HAP-1 (cell line): ENCODE measurements at regions not wholly inside any gene's neighbourhood (a gene's known extent, or its start where the extent isn't known, plus 50 kb on each side); places are given as distances from the start of the nearest gene placed in this dataset.

Experiments
- DNase-seq, 2 experiments: peaks; one replicate each; pipeline ENCODE4 v3.0.0-alpha.2; 2016 to 2020; ENCODE audit warnings: low spot score in 2 of 2
- H3K27me3 ChIP-seq: fragments of 250-450 bp; sonication (Bioruptor Pico); 2 replicates; pipeline ENCODE4 v1.5.1; 2020; ENCODE audit warnings: low read depth, mild to moderate bottlenecking, moderate library complexity
- H3K36me3 ChIP-seq: fragments of 250-450 bp; sonication (Bioruptor Pico); replicated peaks from 2 replicates; pipeline ENCODE4 v1.5.1; 2020; ENCODE audit warnings: mild to moderate bottlenecking
- H3K4me1 ChIP-seq: fragments of 250-450 bp; sonication (Bioruptor Pico); 2 replicates; pipeline ENCODE4 v1.5.1; 2020; ENCODE audit warnings: mild to moderate bottlenecking
- H3K4me3 ChIP-seq: fragments of 250-450 bp; sonication (Bioruptor Pico); 2 replicates; pipeline ENCODE4 v1.5.1; 2020; ENCODE audit warnings: mild to moderate bottlenecking, moderate library complexity
- H3K9me3 ChIP-seq: fragments of 250-450 bp; sonication (Bioruptor Pico); 2 replicates; pipeline ENCODE4 v1.5.1; 2020; ENCODE audit warnings: mild to moderate bottlenecking, moderate library complexity
- in situ Hi-C: fragments of 300-500 bp; cut with MboI; formaldehyde crosslinking; loops from 3 replicates; pipeline ENCODE4 v1.14.3; 2020; ENCODE audit warnings: low sequenced_read_pairs, inconsistent platforms, mixed read lengths

GRCh38 chr9:88672874-88673689 is 138.1 kb downstream of the NXNL2 start:
- Histone ChIP-seq H3K4me1 (no peaks in the 10 kb centered on the region), H3K9me3 (no peaks in the 10 kb centered on the region), H3K4me3 (no peak overlapping the region), H3K27me3 (no peaks in the 10 kb centered on the region), H3K36me3 (no peaks in the 10 kb centered on the region)
- no peak for DNase-seq
- in situ Hi-C loops = no loop called here

GRCh38 chr9:88673886-88674285 is 138.9 kb downstream of the NXNL2 start:
- no peaks in the 10 kb centered on the region for H3K9me3 ChIP-seq
- no peak overlapping the region for H3K4me3 ChIP-seq
- no peaks in the 10 kb centered on the region for H3K4me1 ChIP-seq
- H3K27me3 ChIP-seq = no peaks in the 10 kb centered on the region
- no peaks in the 10 kb centered on the region for H3K36me3 ChIP-seq
- in situ Hi-C loops = no loop called here
- DNase-seq = no peak

- H3K36me3 ChIP-seq = no peaks in the 10 kb centered on the region
- no peaks in the 10 kb centered on the region for H3K27me3 ChIP-seq
- H3K9me3 ChIP-seq = no peaks in the 10 kb centered on the region
- H3K4me1 ChIP-seq = no peaks in the 10 kb centered on the region
- no peak for DNase-seq
- no peak overlapping the region for H3K4me3 ChIP-seq
- in situ Hi-C loops = no loop called here
Measured at GRCh38 chr9:88676644-88677043, 141.7 kb downstream of the NXNL2 start.

- in situ Hi-C loops = no loop called here
- Histone ChIP-seq H3K9me3 (no peaks in the 10 kb centered on the region), H3K36me3 (no peaks in the 10 kb centered on the region), H3K4me1 (no peaks in the 10 kb centered on the region), H3K27me3 (no peaks in the 10 kb centered on the region), H3K4me3 (no peak overlapping the region)
- no peak for DNase-seq
Measured at GRCh38 chr9:88678008-88678407, 143.0 kb downstream of the NXNL2 start.

GRCh38 chr9:88678431-88678830 is 143.5 kb downstream of the NXNL2 start:
- H3K36me3 ChIP-seq = no peaks in the 10 kb centered on the region
- H3K9me3 ChIP-seq = no peaks in the 10 kb centered on the region
- H3K27me3 ChIP-seq = no peaks in the 10 kb centered on the region
- H3K4me1 ChIP-seq = no peaks in the 10 kb centered on the region
- DNase-seq = no peak
- no peak overlapping the region for H3K4me3 ChIP-seq
- in situ Hi-C loops = no loop called here

- Histone ChIP-seq H3K4me3 (no peak overlapping the region), H3K27me3 (no peaks in the 10 kb centered on the region), H3K36me3 (no peaks in the 10 kb centered on the region), H3K4me1 (no peaks in the 10 kb centered on the region), H3K9me3 (no peaks in the 10 kb centered on the region)
- DNase-seq = no peak
- in situ Hi-C loops = no loop called here
Measured at GRCh38 chr9:88680041-88680440, 145.1 kb downstream of the NXNL2 start.

- Histone ChIP-seq H3K36me3 (no peaks in the 10 kb centered on the region), H3K27me3 (no peaks in the 10 kb centered on the region), H3K4me1 (no peaks in the 10 kb centered on the region), H3K9me3 (no peaks in the 10 kb centered on the region), H3K4me3 (no peak overlapping the region)
- no peak for DNase-seq
- in situ Hi-C loops = no loop called here
Measured at GRCh38 chr9:88680505-88681160, 145.7 kb downstream of the NXNL2 start.

- in situ Hi-C loops = no loop called here
- no peak overlapping the region for H3K4me3 ChIP-seq
- no peaks in the 10 kb centered on the region for H3K4me1 ChIP-seq
- H3K36me3 ChIP-seq = no peaks in the 10 kb centered on the region
- H3K9me3 ChIP-seq = no peaks in the 10 kb centered on the region
- no peak for DNase-seq
- no peaks in the 10 kb centered on the region for H3K27me3 ChIP-seq
Measured at GRCh38 chr9:88681434-88681833, 146.5 kb downstream of the NXNL2 start.

GRCh38 chr9:88682431-88682831 is 147.5 kb downstream of the NXNL2 start:
- in situ Hi-C loops = no loop called here
- Histone ChIP-seq H3K4me3 (no peak overlapping the region), H3K4me1 (no peaks in the 10 kb centered on the region), H3K36me3 (no peaks in the 10 kb centered on the region), H3K27me3 (no peaks in the 10 kb centered on the region), H3K9me3 (no peaks in the 10 kb centered on the region)
- no peak for DNase-seq

GRCh38 chr9:88684046-88684445 is 149.1 kb downstream of the NXNL2 start:
- H3K4me3 ChIP-seq = no peak overlapping the region
- H3K27me3 ChIP-seq = no peaks in the 10 kb centered on the region
- no peaks in the 10 kb centered on the region for H3K4me1 ChIP-seq
- no peak for DNase-seq
- H3K36me3 ChIP-seq = no peaks in the 10 kb centered on the region
- H3K9me3 ChIP-seq = no peaks in the 10 kb centered on the region
- in situ Hi-C loops = no loop called here

- no peaks in the 10 kb centered on the region for H3K4me1 ChIP-seq
Measured at GRCh38 chr9:88684845-88685244, 149.9 kb downstream of the NXNL2 start.

GRCh38 chr9:88685966-88686365 is 151.0 kb downstream of the NXNL2 start:
- no peaks in the 10 kb centered on the region for H3K9me3 ChIP-seq

More at GRCh38 chr9:88684845-88685244, 149.9 kb downstream of the NXNL2 start:
- in situ Hi-C loops = no loop called here
- DNase-seq = no peak
- Histone ChIP-seq H3K36me3 (no peaks in the 10 kb centered on the region), H3K9me3 (no peaks in the 10 kb centered on the region), H3K4me3 (no peak overlapping the region), H3K27me3 (no peaks in the 10 kb centered on the region)

GRCh38 chr9:88689509-88690298 is 154.7 kb downstream of the NXNL2 start:
- Histone ChIP-seq H3K9me3 (no peaks in the 10 kb centered on the region), H3K36me3 (no peaks in the 10 kb centered on the region), H3K4me3 (no peak overlapping the region), H3K4me1 (no peaks in the 10 kb centered on the region), H3K27me3 (no peaks in the 10 kb centered on the region)
- in situ Hi-C loops = no loop called here
- no peak for DNase-seq

More at GRCh38 chr9:88685966-88686365, 151.0 kb downstream of the NXNL2 start:
- Histone ChIP-seq H3K4me3 (no peak overlapping the region), H3K36me3 (no peaks in the 10 kb centered on the region), H3K27me3 (no peaks in the 10 kb centered on the region), H3K4me1 (no peaks in the 10 kb centered on the region)
- in situ Hi-C loops = no loop called here
- no peak for DNase-seq

GRCh38 chr9:88690628-88691027 is 155.7 kb downstream of the NXNL2 start:
- no peak for DNase-seq
- no peaks in the 10 kb centered on the region for H3K27me3 ChIP-seq
- no peak overlapping the region for H3K4me3 ChIP-seq
- H3K4me1 ChIP-seq = no peaks in the 10 kb centered on the region
- no peaks in the 10 kb centered on the region for H3K9me3 ChIP-seq
- in situ Hi-C loops = no loop called here
- H3K36me3 ChIP-seq = no peaks in the 10 kb centered on the region
